ENCODE measurements at regions not wholly inside any gene's neighbourhood (a gene's known extent, or its start where the extent isn't known, plus 50 kb on each side); places are given as distances from the start of the nearest gene placed in this dataset.

DNA sequence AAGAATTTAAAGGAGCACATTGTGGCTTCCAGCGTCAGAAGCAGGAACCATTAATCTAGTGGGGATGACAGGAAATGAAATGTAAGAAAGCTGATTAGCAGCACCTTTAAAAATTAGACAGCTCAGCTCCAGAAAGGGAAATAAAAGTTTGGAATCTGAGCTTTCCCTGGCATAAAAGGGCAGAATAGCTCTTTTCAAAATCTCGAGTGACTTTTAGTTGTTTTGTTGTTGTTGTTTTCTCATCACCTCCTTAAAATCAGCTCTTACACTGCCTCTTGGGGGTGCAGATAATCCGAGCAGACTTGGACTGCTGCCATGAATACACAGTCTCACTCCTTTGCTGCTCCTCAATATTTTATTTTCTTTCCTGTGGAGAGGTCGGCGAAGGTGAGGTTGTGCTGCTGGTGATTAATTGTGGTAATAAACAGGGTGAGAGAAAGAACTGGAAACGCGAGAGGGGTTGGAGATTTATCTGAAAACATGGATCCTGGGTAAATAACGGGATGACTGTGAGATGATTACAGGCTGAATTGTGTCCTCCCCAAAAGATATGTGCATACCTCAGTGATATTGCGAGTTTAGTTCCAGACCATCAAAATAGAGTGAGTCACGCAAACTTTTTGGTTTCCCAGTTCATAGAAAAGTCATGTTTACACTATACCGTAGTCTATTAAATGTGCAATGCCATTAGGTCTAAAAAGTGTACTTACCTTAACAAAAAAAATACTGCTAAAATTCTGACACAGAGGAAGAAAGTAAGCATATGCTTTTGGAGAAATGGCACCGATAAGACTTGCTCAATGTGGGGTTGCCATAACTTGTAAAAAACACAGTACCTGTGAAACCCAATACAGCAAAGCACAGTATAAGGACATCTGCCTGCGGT, 787.7 kb downstream of the UQCRFS1 start:
- no peak for DNase-seq

DNA sequence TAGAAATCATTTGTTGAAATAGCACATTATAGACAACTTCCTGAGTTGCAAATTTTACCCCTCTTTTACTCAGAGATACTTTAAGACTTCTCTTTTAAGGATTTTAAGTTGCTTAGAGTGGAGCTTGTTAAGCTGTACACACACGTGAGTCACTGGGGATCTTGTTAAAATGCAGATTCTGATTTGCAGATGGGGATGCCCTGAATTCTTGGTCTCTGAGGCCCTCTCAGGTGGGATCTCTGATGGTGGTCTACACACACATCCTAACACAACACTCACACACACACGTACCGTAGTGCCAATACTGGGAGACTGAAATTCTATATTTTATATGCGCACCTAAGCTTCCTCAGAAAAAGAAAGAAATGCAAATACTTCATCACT, 788.3 kb downstream of the UQCRFS1 start:
- DNase-seq = no peak

DNA sequence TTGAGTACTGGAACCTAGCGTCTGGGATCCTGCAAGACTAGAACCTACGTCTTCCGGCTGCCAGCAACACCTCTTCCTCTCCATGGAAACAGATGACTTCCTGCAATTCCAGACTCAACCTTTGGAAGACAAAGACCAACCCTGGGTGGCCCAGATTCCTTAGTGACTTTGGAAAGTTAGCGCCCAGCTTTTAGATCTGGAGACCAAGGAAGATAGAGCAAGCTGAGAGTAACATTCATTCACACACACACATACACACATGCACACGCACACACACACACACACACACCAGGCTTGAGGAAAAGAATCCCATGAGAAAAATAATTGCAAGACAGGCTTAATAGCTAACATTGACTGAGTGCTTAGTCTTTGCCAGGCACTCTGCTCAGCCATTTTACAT, 788.9 kb downstream of the UQCRFS1 start:
- DNase-seq = no peak

DNA sequence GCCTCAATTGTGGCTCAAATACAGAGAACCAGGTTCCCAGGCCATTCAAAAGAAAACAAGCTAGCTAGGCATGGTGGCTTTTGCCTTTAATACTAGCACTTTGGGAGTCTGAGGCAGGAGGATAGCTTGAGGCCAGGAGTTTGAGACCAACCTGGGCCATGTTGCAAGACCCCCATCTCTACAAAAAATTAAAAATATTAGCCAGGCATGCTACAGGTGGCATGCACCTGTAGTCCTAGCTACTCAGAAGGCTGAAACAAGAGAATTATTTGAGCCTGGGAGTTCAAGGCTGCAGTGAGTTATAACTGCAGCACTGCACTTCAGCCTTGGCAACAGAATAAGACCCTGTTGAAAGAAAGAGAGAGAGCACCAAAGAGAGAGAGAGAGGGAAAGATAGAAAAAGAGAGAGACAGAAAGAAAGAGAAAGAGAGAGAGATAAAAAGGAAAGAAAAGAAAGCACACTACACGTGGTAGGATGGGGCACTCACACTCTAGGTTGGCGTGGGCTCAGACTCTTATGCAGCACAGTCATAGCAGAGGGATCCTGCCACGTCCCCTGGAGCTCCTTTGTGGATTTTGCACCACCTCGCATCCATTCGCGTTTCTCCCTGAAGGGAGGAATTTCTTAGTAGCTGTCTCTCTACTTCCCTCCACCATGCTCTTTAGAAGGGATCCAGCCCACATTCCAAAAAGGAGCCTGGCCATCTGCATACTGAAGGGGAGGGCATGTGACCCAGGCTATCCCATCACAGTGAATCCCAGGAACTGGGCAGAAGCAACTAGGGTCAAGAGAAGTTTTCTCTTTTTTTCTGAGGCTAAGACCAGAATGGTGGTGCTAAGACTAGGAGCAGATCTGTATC, 789.9 kb downstream of the UQCRFS1 start:
- no peak for DNase-seq

DNA sequence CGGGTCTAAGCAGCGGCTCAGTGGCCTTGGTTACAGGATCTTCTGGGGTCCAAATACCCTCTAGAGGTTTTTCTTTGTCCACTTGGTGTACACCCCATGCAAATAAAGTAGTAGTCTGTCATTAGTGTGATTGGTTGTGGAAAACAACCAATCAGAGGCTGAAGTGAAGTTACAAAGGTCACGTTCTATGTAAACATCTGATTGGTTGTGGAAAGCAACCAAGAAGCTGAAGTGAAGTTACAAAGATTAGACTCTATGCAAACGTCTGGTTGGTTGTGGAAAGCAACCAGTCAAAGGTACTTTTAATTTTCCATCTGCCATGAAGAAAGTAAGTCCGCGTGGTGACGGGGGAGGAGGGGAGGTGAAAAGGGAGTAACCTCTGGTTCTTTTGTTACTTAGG, 790.9 kb downstream of the UQCRFS1 start:
- no peak for DNase-seq

DNA sequence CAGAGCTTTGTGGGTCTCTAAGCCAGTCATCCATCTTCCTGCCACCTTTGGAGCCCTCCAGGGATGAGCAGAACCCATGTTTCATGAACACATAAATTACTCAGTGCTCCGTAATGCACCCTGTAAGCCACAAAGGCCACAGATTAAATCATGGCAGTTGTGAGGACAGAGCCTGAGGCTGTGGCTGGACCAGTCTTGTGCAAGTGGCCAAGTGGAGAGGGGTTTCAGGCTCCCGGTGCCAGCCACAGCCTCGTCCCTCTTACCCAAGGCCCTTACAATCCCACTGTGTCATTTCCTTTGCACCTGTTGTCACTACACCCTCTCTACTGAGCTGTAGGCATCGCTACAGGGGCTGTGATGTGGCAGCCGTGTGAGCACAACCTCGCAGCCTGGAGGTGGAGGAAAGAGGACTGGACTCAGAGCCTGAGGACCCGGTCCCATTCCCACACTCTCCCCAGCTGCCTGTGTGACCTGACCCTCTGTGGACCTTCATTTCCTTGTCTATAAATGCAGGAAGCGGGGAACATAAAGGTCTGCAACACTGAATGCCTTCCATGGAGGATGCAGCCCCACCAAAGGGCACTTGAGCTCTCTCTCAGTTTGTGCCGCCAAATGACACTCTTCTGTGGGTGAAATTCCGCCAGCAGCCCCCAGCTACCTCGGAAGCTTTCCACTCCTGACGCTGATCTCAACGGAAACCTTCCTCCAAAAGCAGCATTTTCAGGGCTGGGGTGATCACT, 792.0 kb downstream of the UQCRFS1 start:
- DNase-seq = no peak

DNA sequence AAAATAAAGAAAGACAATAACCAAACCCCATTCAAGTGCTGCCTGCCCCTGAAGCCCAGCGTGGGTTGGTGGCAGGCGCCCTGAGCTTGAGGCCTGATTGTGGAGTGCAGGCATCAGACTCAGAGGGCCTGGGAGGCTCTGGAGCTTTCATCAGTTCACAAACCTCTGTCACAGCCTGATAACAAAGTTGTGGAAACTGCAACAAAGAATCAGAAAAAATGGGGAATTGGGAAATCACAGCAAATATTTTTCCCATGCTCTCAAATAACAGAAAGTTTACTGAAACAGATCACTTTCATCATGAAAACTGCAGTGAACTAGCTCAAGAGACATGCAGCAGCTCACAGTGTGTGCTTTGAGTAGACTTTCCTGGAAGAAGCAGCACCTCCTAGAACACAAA, 793.6 kb downstream of the UQCRFS1 start:
- no peak for DNase-seq

DNA sequence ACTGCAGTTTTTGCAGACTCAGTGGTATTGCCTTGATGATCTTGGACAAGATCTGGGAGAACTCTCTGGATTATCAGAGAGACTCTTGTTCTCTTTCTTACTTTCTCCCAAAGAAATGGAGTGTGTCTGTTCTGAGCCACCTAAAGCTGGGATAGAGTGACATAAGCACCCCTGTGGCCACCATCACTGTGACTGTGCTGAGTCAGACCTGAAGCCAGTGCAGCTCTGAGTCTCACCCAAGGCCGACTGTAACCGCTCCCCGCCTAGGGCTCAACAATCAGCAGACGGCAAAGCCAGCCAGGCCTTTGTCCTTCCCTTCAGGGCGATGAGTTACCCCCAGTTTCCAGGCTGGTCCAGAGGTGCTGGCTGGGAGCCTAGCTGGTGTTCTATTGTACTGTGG, 795.6 kb downstream of the UQCRFS1 start:
- no peak for DNase-seq

DNA sequence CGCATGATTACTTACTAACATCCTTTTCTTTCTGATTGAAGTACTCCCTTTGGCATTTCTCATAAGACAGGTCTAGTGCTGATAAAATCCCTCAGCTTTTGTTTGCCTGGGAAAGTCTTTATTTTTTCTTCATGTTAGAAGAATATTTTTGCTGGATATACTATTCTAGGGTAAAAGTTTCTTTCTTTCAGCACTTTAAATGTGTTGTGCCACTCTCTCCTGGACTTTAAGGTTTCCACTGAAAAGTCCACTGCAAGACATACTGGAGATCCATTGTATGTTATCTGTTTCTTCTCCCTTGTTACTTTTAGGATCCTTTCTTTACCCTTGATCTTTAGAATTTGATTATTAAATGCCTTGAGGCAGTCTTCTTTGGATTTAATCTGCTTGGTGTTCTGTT, 796.7 kb downstream of the UQCRFS1 start:
- no peak for DNase-seq

DNA sequence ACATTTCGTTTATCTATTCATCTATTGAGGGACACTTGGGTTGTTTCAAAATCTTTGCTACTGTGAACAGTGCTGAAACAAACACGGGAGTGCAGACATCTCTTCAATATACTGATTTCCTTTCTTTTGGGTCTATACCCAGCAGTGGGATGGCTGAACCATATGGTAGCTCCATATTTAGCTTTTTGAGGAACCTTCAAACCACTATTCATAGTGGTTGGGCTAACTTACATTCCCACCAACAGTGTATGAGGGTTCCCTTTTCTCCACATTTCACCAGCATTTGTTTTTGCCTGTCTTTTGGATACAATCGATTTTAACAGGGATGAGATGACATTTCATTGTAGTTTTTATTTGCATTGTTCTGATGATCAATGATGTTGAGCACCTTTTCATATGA, 798.2 kb downstream of the UQCRFS1 start:
- DNase-seq = no peak

DNA sequence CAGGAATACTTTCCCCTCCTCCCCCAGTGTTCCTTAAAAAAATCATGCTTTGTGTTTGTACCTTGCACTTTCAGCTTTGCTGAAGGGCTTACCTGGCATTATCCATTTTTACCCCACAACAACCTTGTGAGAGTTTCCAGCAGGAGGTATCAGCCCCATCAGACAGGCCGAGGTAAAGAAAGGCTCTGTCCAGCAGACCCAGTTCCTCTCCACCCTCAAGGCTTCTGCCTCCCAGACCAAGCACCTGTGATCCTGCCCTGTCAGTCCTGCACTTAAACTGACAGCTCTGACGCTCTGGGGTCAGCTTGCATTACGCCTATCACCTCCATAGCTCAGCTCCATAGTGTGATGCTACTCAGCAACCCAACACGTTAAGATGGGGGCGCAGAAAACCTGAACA, 803.1 kb downstream of the UQCRFS1 start:
- no peak for DNase-seq

DNA sequence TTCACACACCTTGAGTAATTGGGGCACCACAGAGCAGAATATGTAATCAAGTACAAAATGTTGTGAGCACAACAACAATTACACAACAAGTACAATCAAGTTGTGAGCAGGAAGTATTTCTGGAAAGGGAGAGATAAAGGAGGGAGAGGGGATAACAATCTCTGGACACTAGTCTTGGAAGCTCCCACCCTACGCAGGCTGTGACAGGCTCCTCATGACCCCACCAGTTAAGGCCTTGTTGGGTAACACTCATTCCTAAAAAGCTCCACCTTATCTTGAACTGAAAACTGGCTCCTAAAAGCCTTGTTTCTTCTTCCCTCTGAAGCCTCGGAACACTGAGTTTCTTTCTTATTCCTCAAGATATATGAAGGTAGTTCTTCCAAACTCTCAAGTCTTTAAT, 806.0 kb downstream of the UQCRFS1 start:
- DNase-seq = no peak

DNA sequence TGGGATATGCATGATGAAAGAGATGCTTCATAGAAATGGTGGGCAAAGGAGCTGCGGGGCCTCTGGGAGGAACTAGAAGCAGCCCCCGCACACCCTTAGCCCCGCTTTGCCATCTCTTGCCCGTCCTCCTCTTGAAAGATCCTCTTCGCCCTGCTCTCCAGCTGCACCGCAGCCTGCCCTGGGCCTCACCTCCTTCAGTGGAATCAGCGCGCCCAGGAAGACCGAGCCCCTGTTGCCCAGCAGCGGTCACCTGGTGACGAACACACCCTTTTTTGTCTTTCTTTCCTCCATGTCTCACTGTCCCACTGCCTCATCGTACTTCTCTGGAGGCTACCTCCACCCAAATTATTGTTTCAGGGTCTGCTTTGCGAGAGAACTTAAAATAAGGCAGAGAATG, 807.6 kb downstream of the UQCRFS1 start:
- DNase-seq = no peak

DNA sequence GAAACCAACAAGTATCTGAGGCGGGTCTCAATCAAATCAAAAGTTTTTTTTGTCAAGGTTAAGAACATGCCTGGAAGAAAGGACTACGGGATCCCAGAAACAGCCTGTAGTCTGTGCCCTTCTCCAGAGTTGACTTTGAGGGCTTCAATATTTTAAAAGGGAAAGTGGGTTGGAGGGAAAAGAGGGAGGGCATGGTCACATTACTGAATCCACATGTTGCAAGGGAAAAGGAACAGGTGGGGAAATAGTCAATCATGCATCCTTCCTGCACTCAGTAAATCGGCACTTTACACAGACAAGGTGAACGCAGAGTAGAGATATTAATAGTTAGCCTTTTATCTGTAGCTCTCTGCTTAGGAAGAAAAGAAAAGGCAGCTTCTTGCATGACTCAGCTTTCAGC, 808.5 kb downstream of the UQCRFS1 start:
- no peak for DNase-seq

DNA sequence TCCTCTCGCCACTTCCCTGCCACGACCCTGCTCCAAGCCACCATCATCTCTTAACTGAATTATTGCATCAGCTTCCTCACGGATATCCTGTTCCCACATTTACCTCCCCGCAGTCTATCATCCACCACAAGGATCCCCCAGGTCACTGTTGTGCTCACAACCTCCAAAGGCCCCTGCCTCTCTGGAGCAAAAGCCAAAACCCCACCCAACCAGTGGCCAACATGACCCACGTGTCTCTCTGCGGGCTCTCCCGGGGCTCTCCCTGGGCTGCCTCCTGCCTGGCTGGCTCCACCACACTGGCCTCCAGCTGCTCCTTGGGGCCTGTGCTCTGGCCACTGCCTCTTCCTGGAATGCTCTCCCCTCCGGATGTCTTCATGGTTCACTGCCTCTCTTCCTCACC, 809.3 kb downstream of the UQCRFS1 start:
- DNase-seq = no peak

DNA sequence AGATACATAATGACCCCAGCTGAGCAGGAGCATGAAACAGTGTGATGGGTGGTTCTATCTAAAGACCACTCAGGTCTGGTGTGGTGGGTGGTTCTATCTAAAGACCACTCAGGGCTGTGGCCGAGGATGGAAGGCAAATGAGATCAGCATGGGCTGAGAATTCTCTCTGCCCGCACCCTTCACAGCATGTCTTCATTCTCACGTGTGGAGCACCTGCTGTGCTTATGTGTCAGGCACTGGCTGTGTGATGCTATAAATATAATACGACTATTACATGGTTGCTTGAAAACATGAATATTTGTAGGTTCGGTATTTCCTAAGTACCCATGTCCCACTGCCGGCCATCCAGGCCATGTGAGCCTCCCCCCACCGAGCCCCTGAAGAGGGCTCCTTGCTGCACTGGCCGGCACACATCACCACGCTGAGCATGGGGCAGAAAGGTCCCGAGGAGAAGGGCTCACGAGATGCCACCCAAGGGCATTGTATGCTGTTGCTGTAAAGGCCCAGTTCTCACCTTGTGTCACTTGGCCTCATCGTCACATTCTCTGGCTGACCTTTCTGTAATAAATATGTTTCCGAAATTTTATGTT, 810.2 kb downstream of the UQCRFS1 start:
- DNase-seq = no peak

DNA sequence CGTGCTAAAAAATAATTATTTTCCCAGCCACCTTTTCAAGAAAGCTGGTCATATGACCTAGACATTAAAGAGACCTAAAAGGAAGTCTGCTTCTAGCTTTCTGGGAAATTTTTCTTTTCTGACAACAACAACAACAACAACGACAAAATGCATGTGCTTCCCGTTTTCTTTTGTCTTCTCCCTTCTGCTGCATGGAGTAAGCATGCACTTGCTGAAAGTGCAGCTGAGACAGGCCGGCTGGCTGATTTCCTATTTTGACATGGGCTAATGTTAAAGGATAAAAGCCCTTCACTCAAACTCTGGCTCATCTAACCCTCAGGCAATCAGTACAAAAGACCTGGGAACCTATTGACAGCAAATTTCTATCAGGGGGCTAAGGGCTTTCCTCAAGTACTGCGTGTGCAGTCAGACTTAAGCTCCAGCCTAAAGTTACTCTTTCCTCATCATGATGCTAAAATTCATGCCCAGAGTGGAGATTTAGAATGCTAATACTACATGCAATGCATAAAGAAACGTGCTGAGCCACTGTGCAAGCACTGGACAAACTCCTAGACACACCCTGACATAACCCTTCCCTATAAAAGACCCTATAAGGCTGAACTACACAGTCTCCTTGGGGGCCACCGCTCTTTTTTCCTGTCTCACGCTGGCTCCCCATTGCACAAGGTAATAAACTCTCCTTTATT, 811.1 kb downstream of the UQCRFS1 start:
- no peak for DNase-seq

DNA sequence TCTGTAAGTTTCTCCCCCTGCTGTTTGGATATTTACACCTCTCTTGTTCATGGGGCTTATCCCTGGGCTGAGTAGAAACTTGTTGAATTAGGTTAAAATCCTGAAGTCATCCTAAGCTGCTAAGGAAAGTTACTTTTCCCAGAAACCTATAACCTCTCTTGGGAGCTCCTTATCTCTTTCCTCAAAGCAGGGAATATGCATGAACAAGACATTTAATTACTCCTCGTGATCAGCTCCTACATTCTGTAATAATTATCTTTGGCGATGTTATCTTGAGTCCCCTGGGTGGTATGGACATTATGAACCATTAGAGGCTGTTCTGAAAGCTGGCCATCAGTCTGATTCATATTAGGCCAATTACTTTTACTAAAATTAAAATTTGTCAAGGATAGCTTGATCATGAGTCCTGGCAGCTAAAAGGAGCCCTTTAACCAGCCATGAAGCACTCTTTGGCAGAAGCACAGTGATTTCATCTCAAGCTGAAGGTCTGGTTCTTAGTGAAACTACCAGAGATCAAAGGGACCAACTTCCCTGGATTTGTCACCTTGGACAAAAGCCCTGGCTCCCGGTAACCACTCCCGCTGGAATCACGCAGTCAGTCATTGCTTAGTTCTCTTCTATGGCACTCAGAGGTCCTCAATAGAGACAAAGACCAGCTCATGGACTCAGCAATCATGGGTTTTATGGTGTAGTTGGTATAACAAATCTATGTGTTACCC, 811.8 kb downstream of the UQCRFS1 start:
- DNase-seq = no peak

DNA sequence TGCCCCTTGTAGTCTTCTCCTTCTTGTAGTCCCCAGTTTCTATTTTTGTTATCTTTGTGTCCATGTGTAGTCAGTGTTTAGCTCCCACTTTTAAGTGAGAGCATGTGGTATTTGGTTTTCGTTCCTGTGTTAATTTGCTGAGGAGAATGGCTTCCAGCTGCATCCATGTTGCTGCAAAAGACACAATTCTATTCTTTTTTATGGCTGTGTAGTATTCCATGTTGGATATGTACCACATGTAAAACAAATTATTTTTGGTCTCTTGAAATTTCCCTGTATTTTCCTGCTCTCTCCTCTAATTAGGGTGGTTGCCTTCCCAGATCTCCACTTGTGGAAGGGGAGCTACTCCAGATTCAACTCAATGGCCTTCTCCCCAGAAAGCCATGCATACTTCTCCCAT, 813.8 kb downstream of the UQCRFS1 start:
- no peak for DNase-seq

DNA sequence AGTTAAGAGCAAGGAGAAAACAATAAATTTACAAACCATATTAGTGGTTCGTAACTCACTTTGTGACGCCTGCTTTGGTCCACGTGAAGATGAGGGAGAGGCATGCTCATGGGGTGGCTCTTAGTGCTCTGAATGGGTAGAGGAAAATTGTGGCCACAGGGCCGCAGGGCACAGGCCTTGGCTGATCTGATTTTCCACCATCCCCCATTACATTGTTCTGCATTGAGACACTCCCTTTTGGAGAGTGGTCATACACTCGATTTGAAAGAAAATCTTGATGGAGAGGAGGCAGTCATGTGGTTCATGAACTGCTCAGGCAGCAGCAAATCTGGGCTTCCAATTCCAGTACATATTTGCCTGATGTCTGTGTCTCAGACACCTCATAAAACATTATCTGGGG, 815.2 kb downstream of the UQCRFS1 start:
- no peak for DNase-seq

DNA sequence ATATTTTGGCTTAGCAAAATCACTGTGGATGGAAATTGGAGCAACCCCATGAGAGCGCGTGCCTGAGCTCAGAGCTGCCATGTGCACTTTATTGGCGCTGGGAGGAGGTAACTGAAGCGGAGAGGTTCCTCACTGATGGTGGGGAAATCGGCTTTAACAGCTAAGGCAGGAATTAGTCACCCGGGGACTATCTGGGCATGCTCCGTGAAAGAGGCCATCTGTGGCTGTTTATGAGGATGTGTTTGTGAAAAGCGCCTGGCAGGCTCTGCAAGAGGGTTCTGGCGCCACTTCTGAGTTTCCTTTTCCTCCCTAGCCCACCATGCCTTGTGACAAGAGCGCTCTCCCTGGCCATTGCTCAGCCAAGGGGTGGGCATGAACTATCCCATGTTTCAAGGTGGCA, 815.6 kb downstream of the UQCRFS1 start:
- DNase-seq = no peak
